ENCODE measurements at regions not wholly inside any gene's neighbourhood (a gene's known extent, or its start where the extent isn't known, plus 50 kb on each side); places are given as distances from the start of the nearest gene placed in this dataset.

DNA sequence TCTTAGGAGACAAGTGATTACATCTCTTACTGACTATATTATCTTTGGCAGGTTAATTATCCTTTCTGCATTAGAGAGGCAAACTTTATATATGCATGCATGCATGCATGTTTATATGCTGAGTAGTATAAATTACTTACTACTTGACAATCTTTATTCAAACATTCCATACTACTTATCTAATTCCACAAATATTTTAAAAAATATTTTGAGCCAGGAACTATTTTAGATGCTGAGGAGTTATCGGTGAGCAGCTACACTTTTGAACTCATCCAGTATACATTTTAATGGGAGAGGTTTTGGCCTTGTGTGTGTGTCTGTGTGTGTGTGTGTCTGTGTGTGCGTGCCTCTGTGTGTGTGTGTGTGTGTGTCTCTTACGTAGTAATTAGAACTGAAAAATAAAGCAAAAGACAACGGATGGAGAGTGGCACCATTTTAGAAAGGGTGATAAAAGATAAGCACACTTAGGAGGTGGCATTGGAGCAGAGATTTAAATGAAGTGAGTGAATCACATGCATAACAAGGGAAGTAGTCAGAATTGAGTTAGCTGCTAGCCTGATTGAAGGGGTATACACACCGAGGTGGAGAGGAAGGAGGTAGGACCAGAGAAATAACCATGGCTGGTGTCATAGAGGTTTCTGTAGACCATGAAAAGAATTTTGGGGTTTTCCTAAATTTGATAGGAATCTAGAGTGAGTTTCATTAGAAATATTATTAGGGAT lies 1488.4 kb downstream of the MRPL39 start:
- H4K20me1 ChIP-seq (ENCODE audit: control insufficient read depth, extremely low read depth, insufficient read depth, low read length), result no peaks in the 10 kb centered on the region
- no peaks in the 10 kb centered on the region for H3K9me1 ChIP-seq (ENCODE audit: control insufficient read depth, extremely low read depth, insufficient read depth, low read length)
- no peak overlapping the region for H3K4me2 ChIP-seq (ENCODE audit: control insufficient read depth, extremely low read depth, insufficient read depth, low read depth, low read length)
- H3K4me3 ChIP-seq (ENCODE audit: control insufficient read depth in 2 of 3, extremely low read depth in 1 of 3, insufficient read depth in 2 of 3, low read depth in 1 of 3, low read length in 3 of 3), result no peak overlapping the region
- no peaks in the 10 kb centered on the region for H3K79me2 ChIP-seq (ENCODE audit: control insufficient read depth, insufficient read depth, low read length)
- no peaks in the 10 kb centered on the region for H3K36me3 ChIP-seq (ENCODE audit: control insufficient read depth in 2 of 2, extremely low read depth in 1 of 2, insufficient read depth in 2 of 2, low read length in 2 of 2)
- no peak for TF ChIP-seq EZH2 (IDR thresholded peaks at IDR 0.05; ENCODE audit: low read length)
- TF ChIP-seq, protein P1, sequence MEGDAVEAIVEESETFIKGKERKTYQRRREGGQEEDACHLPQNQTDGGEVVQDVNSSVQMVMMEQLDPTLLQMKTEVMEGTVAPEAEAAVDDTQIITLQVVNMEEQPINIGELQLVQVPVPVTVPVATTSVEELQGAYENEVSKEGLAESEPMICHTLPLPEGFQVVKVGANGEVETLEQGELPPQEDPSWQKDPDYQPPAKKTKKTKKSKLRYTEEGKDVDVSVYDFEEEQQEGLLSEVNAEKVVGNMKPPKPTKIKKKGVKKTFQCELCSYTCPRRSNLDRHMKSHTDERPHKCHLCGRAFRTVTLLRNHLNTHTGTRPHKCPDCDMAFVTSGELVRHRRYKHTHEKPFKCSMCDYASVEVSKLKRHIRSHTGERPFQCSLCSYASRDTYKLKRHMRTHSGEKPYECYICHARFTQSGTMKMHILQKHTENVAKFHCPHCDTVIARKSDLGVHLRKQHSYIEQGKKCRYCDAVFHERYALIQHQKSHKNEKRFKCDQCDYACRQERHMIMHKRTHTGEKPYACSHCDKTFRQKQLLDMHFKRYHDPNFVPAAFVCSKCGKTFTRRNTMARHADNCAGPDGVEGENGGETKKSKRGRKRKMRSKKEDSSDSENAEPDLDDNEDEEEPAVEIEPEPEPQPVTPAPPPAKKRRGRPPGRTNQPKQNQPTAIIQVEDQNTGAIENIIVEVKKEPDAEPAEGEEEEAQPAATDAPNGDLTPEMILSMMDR (optimal IDR thresholded peaks at IDR 0.05 in 1 of 3, IDR thresholded peaks at IDR 0.05 in 1 of 3, conservative IDR thresholded peaks at IDR 0.05 in 1 of 3; ENCODE audit: extremely low read depth in 1 of 3, insufficient read depth in 2 of 3, low read length in 3 of 3), result no peak
- H3K4me1 ChIP-seq (ENCODE audit: control insufficient read depth, extremely low read depth, insufficient read depth, low read length), result no peaks in the 10 kb centered on the region
- H3K27ac ChIP-seq (ENCODE audit: control insufficient read depth, insufficient read depth, low read length), result no peak overlapping the region
- no peak for DNase-seq (ENCODE audit: low read depth, low spot score)
- dilution Hi-C loops (cut with MboI; ENCODE audit: extremely low pct_ligation_motif_present, low sequenced_read_pairs), result no loop called here
- H3K9ac ChIP-seq (ENCODE audit: control insufficient read depth, extremely low read depth, insufficient read depth, low read length), result no peak overlapping the region
- no peak overlapping the region for H2AFZ ChIP-seq (ENCODE audit: control insufficient read depth, low read length)
- no peaks in the 10 kb centered on the region for H3K27me3 ChIP-seq (ENCODE audit: control insufficient read depth, extremely low read depth, insufficient read depth, low read length)
- no peak for FAIRE-seq
- peaks cover 2% of the 10 kb centered on the region for H3K9me3 ChIP-seq (ENCODE audit: control insufficient read depth, low read depth, low read length)

DNA sequence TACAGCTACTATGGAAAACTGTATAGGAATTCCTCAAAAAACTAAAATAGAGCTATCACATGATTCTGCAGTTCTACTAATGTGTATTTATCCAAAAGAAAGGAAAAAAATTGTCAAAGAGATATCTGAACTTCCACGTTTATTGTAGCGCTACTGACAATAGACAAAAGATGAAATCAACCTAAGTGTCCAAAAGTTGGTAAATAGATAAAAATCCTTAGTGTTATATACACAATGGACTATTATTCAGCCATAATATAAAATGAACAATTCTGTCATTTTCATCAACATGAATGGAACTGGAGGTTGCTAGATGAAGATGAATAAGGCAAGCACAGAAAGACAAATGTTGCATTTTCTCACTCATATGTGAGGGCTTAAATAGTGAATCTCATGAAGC lies 1492.1 kb downstream of the MRPL39 start:
- Histone ChIP-seq H3K4me2 (ENCODE audit: control insufficient read depth, extremely low read depth, insufficient read depth, low read depth, low read length) (no peak overlapping the region), H3K27me3 (ENCODE audit: control insufficient read depth, extremely low read depth, insufficient read depth, low read length) (no peaks in the 10 kb centered on the region), H3K4me3 (ENCODE audit: control insufficient read depth in 2 of 3, extremely low read depth in 1 of 3, insufficient read depth in 2 of 3, low read depth in 1 of 3, low read length in 3 of 3) (no peak overlapping the region), H2AFZ (ENCODE audit: control insufficient read depth, low read length) (no peak overlapping the region), H4K20me1 (ENCODE audit: control insufficient read depth, extremely low read depth, insufficient read depth, low read length) (no peaks in the 10 kb centered on the region), H3K4me1 (ENCODE audit: control insufficient read depth, extremely low read depth, insufficient read depth, low read length) (no peaks in the 10 kb centered on the region), H3K9ac (ENCODE audit: control insufficient read depth, extremely low read depth, insufficient read depth, low read length) (no peak overlapping the region), H3K79me2 (ENCODE audit: control insufficient read depth, insufficient read depth, low read length) (no peaks in the 10 kb centered on the region), H3K27ac (ENCODE audit: control insufficient read depth, insufficient read depth, low read length) (no peak overlapping the region), H3K9me1 (ENCODE audit: control insufficient read depth, extremely low read depth, insufficient read depth, low read length) (no peaks in the 10 kb centered on the region), H3K9me3 (ENCODE audit: control insufficient read depth, low read depth, low read length) (peaks cover 1% of the 10 kb centered on the region), H3K36me3 (ENCODE audit: control insufficient read depth in 2 of 2, extremely low read depth in 1 of 2, insufficient read depth in 2 of 2, low read length in 2 of 2) (no peaks in the 10 kb centered on the region)
- TF ChIP-seq, protein P1 (optimal IDR thresholded peaks at IDR 0.05 in 1 of 3, IDR thresholded peaks at IDR 0.05 in 1 of 3, conservative IDR thresholded peaks at IDR 0.05 in 1 of 3; ENCODE audit: extremely low read depth in 1 of 3, insufficient read depth in 2 of 3, low read length in 3 of 3), result no peak
- TF ChIP-seq EZH2 (IDR thresholded peaks at IDR 0.05; ENCODE audit: low read length), result no peak
- no peak for FAIRE-seq
- no peak for DNase-seq (ENCODE audit: low read depth, low spot score)
- dilution Hi-C loops (cut with MboI; ENCODE audit: extremely low pct_ligation_motif_present, low sequenced_read_pairs), result no loop called here

All from keratinocyte (primary cell).